ENCODE measurements at regions not wholly inside any gene's neighbourhood (a gene's known extent, or its start where the extent isn't known, plus 50 kb on each side); places are given as distances from the start of the nearest gene placed in this dataset.

DNA sequence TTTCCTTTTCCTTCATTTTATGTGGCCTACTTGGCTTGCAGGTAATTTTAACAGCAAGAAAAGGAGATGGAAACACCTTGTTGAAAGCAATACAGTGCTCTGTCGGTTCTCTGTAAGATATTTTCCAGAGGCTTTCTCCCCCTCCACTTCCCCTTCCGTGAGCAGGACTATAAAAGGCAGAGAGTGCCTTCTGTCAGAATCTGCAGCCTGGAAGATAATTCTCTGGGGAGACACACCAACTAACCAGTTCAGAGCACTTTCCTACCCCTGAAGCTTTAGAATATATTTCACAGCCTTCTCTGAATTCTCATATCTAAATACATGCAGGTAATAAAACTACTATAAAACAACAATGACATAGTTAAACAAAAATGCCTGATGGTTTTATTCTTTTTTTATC, 141.1 kb downstream of the IDS start:
- TF ChIP-seq, protein P1, sequence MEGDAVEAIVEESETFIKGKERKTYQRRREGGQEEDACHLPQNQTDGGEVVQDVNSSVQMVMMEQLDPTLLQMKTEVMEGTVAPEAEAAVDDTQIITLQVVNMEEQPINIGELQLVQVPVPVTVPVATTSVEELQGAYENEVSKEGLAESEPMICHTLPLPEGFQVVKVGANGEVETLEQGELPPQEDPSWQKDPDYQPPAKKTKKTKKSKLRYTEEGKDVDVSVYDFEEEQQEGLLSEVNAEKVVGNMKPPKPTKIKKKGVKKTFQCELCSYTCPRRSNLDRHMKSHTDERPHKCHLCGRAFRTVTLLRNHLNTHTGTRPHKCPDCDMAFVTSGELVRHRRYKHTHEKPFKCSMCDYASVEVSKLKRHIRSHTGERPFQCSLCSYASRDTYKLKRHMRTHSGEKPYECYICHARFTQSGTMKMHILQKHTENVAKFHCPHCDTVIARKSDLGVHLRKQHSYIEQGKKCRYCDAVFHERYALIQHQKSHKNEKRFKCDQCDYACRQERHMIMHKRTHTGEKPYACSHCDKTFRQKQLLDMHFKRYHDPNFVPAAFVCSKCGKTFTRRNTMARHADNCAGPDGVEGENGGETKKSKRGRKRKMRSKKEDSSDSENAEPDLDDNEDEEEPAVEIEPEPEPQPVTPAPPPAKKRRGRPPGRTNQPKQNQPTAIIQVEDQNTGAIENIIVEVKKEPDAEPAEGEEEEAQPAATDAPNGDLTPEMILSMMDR (IDR thresholded peaks at IDR 0.05 in 4 of 5, conservative IDR thresholded peaks at IDR 0.05 in 1 of 5): no peak
- TF ChIP-seq POLR2A (IDR thresholded peaks at IDR 0.05): no peak

Data from gastrocnemius medialis (tissue), 4 donors.